ENCODE measurements at regions not wholly inside any gene's neighbourhood (a gene's known extent, or its start where the extent isn't known, plus 50 kb on each side); places are given as distances from the start of the nearest gene placed in this dataset.
"Not testable (repeated sequence)": the region's sequence is repeated elsewhere in the genome, so short reads cannot be mapped to it uniquely, and the experiment has no call there.

- DNase-seq, result no peak
- CTCF ChIA-PET, result no interaction called here
- H3K4me3 Mint-ChIP-seq (ENCODE audit: unreplicated experiment), result no peak overlapping the region
- Histone ChIP-seq H3K36me3 (ENCODE audit: control insufficient read depth, insufficient read depth, low read length) (no peaks in the 10 kb centered on the region), H3K4me3 (ENCODE audit: low read depth, low read length) (no peak overlapping the region), H3K4me1 (peaks cover 4% of the 10 kb centered on the region; the same call in 1 of the 2 replicates), H3K27me3 (replicated peaks; ENCODE audit: control insufficient read depth, insufficient read depth, low read length) (no peaks in the 10 kb centered on the region), H3K9me3 (peaks cover 26% of the 10 kb centered on the region)
- POLR2A ChIA-PET, result no interaction called here
- H3K36me3 Mint-ChIP-seq (ENCODE audit: insufficient read depth, unreplicated experiment), result peaks cover 4% of the 10 kb centered on the region
- no peaks in the 10 kb centered on the region for H3K27me3 Mint-ChIP-seq (ENCODE audit: insufficient read depth, unreplicated experiment)
- H3K4me1 Mint-ChIP-seq (ENCODE audit: low read depth, unreplicated experiment), result peaks cover 7% of the 10 kb centered on the region
- peaks cover 41% of the 10 kb centered on the region for H3K9me3 Mint-ChIP-seq (ENCODE audit: unreplicated experiment)
- BruUV-seq (replicated peaks), result no TSS peak
- intact Hi-C loops (cut with micrococcal nuclease; ENCODE audit: unreplicated experiment), result loop anchor here (5.0 kb wide), 1 partner anchor 114 kb away; the partner anchor contains the start of gene ZFAND4
- no peak for TF ChIP-seq CTCF (IDR thresholded peaks at IDR 0.05; ENCODE audit: insufficient read depth in 1 of 2, low read depth in 1 of 2, low read length in 1 of 2, severe bottlenecking in 1 of 2, unreplicated experiment in 1 of 2)
- no peak overlapping the region for H3K27ac Mint-ChIP-seq (ENCODE audit: unreplicated experiment)
Measured at GRCh38 chr10:45558425-45558824, 114.1 kb downstream of the ZFAND4 start.

- Histone ChIP-seq H3K27me3 (replicated peaks; ENCODE audit: control insufficient read depth, insufficient read depth, low read length) (no peaks in the 10 kb centered on the region), H3K4me1 (peaks cover 4% of the 10 kb centered on the region; the same call in 1 of the 2 replicates), H3K4me3 (ENCODE audit: low read depth, low read length) (no peak overlapping the region), H3K9me3 (peaks cover 25% of the 10 kb centered on the region), H3K36me3 (ENCODE audit: control insufficient read depth, insufficient read depth, low read length) (no peaks in the 10 kb centered on the region)
- Mint-ChIP-seq H3K4me3 (ENCODE audit: unreplicated experiment) (no peak overlapping the region), H3K9me3 (ENCODE audit: unreplicated experiment) (peaks cover 38% of the 10 kb centered on the region), H3K4me1 (ENCODE audit: low read depth, unreplicated experiment) (peaks cover 7% of the 10 kb centered on the region), H3K36me3 (ENCODE audit: insufficient read depth, unreplicated experiment) (peaks cover 4% of the 10 kb centered on the region), H3K27ac (ENCODE audit: unreplicated experiment) (no peak overlapping the region), H3K27me3 (ENCODE audit: insufficient read depth, unreplicated experiment) (no peaks in the 10 kb centered on the region)
- POLR2A ChIA-PET, result no interaction called here
- DNase-seq, result no peak
- BruUV-seq (replicated peaks), result no TSS peak
- TF ChIP-seq CTCF (IDR thresholded peaks at IDR 0.05; ENCODE audit: insufficient read depth in 1 of 2, low read depth in 1 of 2, low read length in 1 of 2, severe bottlenecking in 1 of 2, unreplicated experiment in 1 of 2), result no peak
- CTCF ChIA-PET, result no interaction called here
- intact Hi-C loops (cut with micrococcal nuclease; ENCODE audit: unreplicated experiment), result loop anchor here (5.0 kb wide), 1 partner anchor 115 kb away; the partner anchor contains the start of gene ZFAND4
Measured at GRCh38 chr10:45557275-45557905, 115.2 kb downstream of the ZFAND4 start.

GRCh38 chr10:45555795-45556194 is 116.8 kb downstream of the ZFAND4 start:
- Mint-ChIP-seq H3K4me3 (ENCODE audit: unreplicated experiment) (no peak overlapping the region), H3K27ac (ENCODE audit: unreplicated experiment) (no peak overlapping the region), H3K9me3 (ENCODE audit: unreplicated experiment) (peaks cover 29% of the 10 kb centered on the region), H3K27me3 (ENCODE audit: insufficient read depth, unreplicated experiment) (no peaks in the 10 kb centered on the region), H3K36me3 (ENCODE audit: insufficient read depth, unreplicated experiment) (peaks cover 4% of the 10 kb centered on the region), H3K4me1 (ENCODE audit: low read depth, unreplicated experiment) (peaks cover 7% of the 10 kb centered on the region)
- no peak overlapping the region for H3K4me3 ChIP-seq (ENCODE audit: low read depth, low read length)
- ChIA-PET POLR2A (no interaction called here), CTCF (no interaction called here)
- BruUV-seq (replicated peaks), result no TSS peak
- no peak for TF ChIP-seq CTCF (IDR thresholded peaks at IDR 0.05; ENCODE audit: insufficient read depth in 1 of 2, low read depth in 1 of 2, low read length in 1 of 2, severe bottlenecking in 1 of 2, unreplicated experiment in 1 of 2)
- no peaks in the 10 kb centered on the region for H3K27me3 ChIP-seq (replicated peaks; ENCODE audit: control insufficient read depth, insufficient read depth, low read length)
- H3K4me1 ChIP-seq, result peaks cover 4% of the 10 kb centered on the region; the same call in 1 of the 2 replicates
- intact Hi-C loops (cut with micrococcal nuclease; ENCODE audit: unreplicated experiment), result loop anchor here (5.0 kb wide), 1 partner anchor 117 kb away; the partner anchor contains the start of gene ZFAND4
- no peaks in the 10 kb centered on the region for H3K36me3 ChIP-seq (ENCODE audit: control insufficient read depth, insufficient read depth, low read length)
- H3K9me3 ChIP-seq, result peaks cover 13% of the 10 kb centered on the region
- no peak for DNase-seq

- CTCF ChIA-PET; H3K27me3 ChIP-seq (replicated peaks; ENCODE audit: control insufficient read depth, insufficient read depth, low read length); H3K27me3 Mint-ChIP-seq (ENCODE audit: insufficient read depth, unreplicated experiment); H3K9me3 ChIP-seq; H3K4me1 ChIP-seq; DNase-seq; H3K27ac Mint-ChIP-seq (ENCODE audit: unreplicated experiment); H3K4me3 Mint-ChIP-seq (ENCODE audit: unreplicated experiment); POLR2A ChIA-PET; H3K4me3 ChIP-seq (ENCODE audit: low read depth, low read length); H3K4me1 Mint-ChIP-seq (ENCODE audit: low read depth, unreplicated experiment); H3K36me3 Mint-ChIP-seq (ENCODE audit: insufficient read depth, unreplicated experiment); H3K36me3 ChIP-seq (ENCODE audit: control insufficient read depth, insufficient read depth, low read length); BruUV-seq (replicated peaks): not testable (repeated sequence)
- H3K9me3 Mint-ChIP-seq (ENCODE audit: unreplicated experiment), result peaks cover 25% of the 10 kb centered on the region
- intact Hi-C loops (cut with micrococcal nuclease; ENCODE audit: unreplicated experiment), result loop anchor here (5.0 kb wide), 1 partner anchor 117 kb away; the partner anchor contains the start of gene ZFAND4
Measured at GRCh38 chr10:45555332-45555731, 117.2 kb downstream of the ZFAND4 start.

Measured in Caco-2 (cell line).